CD8-positive, alpha-beta memory T cell (primary cell): ENCODE measurements at regions not wholly inside any gene's neighbourhood (a gene's known extent, or its start where the extent isn't known, plus 50 kb on each side); places are given as distances from the start of the nearest gene placed in this dataset.

ENCODE experiments used
- CTCF ChIA-PET: fragments of 350-600 bp; sonication (Branson Sonifier 250); formaldehyde crosslinking; loops from one replicate; lab custom pipeline; 2021; ENCODE audit warnings: antibody characterized with exemption; lab: Charles Lee
- POLR2A ChIA-PET: fragments of 350-600 bp; sonication (Branson Sonifier 250); formaldehyde crosslinking; loops from one replicate; lab custom pipeline; 2021; ENCODE audit warnings: antibody characterized with exemption; lab: Charles Lee
- DNase-seq, 5 donors: peaks; one replicate each; pipeline versions ENCODE4 v3.0.0 to v3.0.0-alpha.2; 2020 to 2022; ENCODE audit warnings: mixed read lengths in 1 of 5
- H3K27ac ChIP-seq: one replicate; pipeline ENCODE4 v1.7.0; 2013; ENCODE audit warnings: low read depth, mild to moderate bottlenecking, low read length, moderate library complexity
- H3K27me3 ChIP-seq: 2 replicates; pipeline ENCODE4 v1.7.0; 2013; ENCODE audit warnings: low read length, mild to moderate bottlenecking; ENCODE audit not compliant: insufficient read depth, poor library complexity, severe bottlenecking
- H3K36me3 ChIP-seq: 2 replicates; pipeline ENCODE4 v1.7.0; 2013; ENCODE audit warnings: mild to moderate bottlenecking, low read length, moderate library complexity; ENCODE audit not compliant: insufficient read depth
- H3K4me1 ChIP-seq: 2 replicates; pipeline ENCODE4 v1.7.0; 2013; ENCODE audit warnings: mild to moderate bottlenecking, low read length, moderate library complexity; ENCODE audit not compliant: insufficient read depth
- H3K4me3 ChIP-seq: 2 replicates; pipeline ENCODE4 v1.7.0; 2013; ENCODE audit warnings: mild to moderate bottlenecking, low read length
- H3K9me3 ChIP-seq: 2 replicates; pipeline ENCODE4 v1.7.0; 2013; ENCODE audit warnings: mild to moderate bottlenecking, low read length
- H3K27ac Mint-ChIP-seq, 8 donors: one replicate each; pipeline ENCODE4 v1.8.0; 2020 to 2021; ENCODE audit warnings: mixed read lengths in 8 of 8, mild to moderate bottlenecking in 6 of 8, inconsistent platforms in 3 of 8, moderate library complexity in 3 of 8
- H3K27me3 Mint-ChIP-seq, 2 donors: one replicate each; pipeline ENCODE4 v1.8.0; 2020 to 2021; ENCODE audit warnings: mixed read lengths in 2 of 2, mild to moderate bottlenecking in 1 of 2, moderate library complexity in 1 of 2
- H3K36me3 Mint-ChIP-seq, 3 donors: one replicate each; pipeline ENCODE4 v1.8.0; 2020 to 2021; ENCODE audit warnings: mixed read lengths in 3 of 3, inconsistent platforms in 1 of 3, mild to moderate bottlenecking in 1 of 3
- H3K4me1 Mint-ChIP-seq, 3 donors: one replicate each; pipeline ENCODE4 v1.8.0; 2020 to 2021; ENCODE audit warnings: mixed read lengths in 3 of 3, inconsistent platforms in 1 of 3, mild to moderate bottlenecking in 1 of 3
- H3K4me3 Mint-ChIP-seq, 7 donors: one replicate each; pipeline ENCODE4 v1.8.0; 2020 to 2021; ENCODE audit warnings: mixed read lengths in 7 of 7, mild to moderate bottlenecking in 6 of 7, moderate library complexity in 4 of 7, inconsistent platforms in 2 of 7
- H3K9me3 Mint-ChIP-seq, 5 donors: one replicate each; pipeline ENCODE4 v1.8.0; 2020 to 2022; ENCODE audit warnings: mixed read lengths in 5 of 5, mild to moderate bottlenecking in 3 of 5, moderate library complexity in 2 of 5, inconsistent platforms in 1 of 5

- H3K36me3 ChIP-seq = no peaks in the 10 kb centered on the region
- no peaks in the 10 kb centered on the region for H3K4me1 ChIP-seq
- peaks cover 2 to 16% (median 4%) of the 10 kb centered on the region in 5 donors for H3K9me3 Mint-ChIP-seq
- no peaks in the 10 kb centered on the region for H3K36me3 Mint-ChIP-seq
- H3K27me3 Mint-ChIP-seq = peaks cover 3 to 8% of the 10 kb centered on the region in 2 donors
- no peak overlapping the region for H3K27ac ChIP-seq
- no peak overlapping the region for H3K27ac Mint-ChIP-seq
- no peak for DNase-seq
- H3K4me3 ChIP-seq = no peak overlapping the region
- no peaks in the 10 kb centered on the region for H3K4me1 Mint-ChIP-seq
- no peaks in the 10 kb centered on the region for H3K27me3 ChIP-seq
- ChIA-PET CTCF (no interaction called here), POLR2A (no interaction called here)
- no peaks in the 10 kb centered on the region for H3K9me3 ChIP-seq
- H3K4me3 Mint-ChIP-seq = no peak overlapping the region
Observed at GRCh38 chr2:152280780-152281179, 54.2 kb upstream of the FMNL2 start.

DNA sequence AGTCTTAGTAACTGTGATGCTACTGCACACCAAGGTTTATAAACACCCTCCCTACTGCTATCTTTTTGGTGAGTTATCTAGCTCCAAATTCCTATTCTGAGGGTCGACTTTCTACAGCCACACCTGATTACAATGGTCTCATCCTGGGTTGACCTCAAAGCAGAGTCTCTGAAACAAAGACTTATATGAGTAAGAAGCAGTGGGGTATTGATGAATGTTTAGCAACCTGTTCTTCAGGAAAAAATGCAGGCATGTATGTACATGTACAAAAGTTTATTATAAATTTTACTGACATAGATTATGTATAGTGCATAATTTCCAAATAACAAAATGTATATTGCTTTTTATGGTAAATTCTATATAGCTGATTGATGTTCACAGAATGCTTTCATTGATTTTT, 51.6 kb upstream of the FMNL2 start:
- ChIA-PET CTCF (no interaction called here), POLR2A (no interaction called here)
- H3K4me1 Mint-ChIP-seq = no peaks in the 10 kb centered on the region
- H3K4me3 ChIP-seq = no peak overlapping the region
- no peak for DNase-seq
- H3K27ac ChIP-seq = no peak overlapping the region
- H3K36me3 Mint-ChIP-seq = no peaks in the 10 kb centered on the region
- H3K4me3 Mint-ChIP-seq = no peak overlapping the region
- no peaks in the 10 kb centered on the region for H3K36me3 ChIP-seq
- peaks cover under 1 to 8% of the 10 kb centered on the region in 2 donors for H3K27me3 Mint-ChIP-seq
- no peaks in the 10 kb centered on the region for H3K27me3 ChIP-seq
- H3K9me3 Mint-ChIP-seq = peaks cover 0 to 7% (median 2%) of the 10 kb centered on the region in 5 donors
- no peaks in the 10 kb centered on the region for H3K4me1 ChIP-seq
- H3K27ac Mint-ChIP-seq = no peak overlapping the region
- H3K9me3 ChIP-seq = no peaks in the 10 kb centered on the region

GRCh38 chr2:152284398-152284797, 50.6 kb upstream of the FMNL2 start:
- ChIA-PET POLR2A (no interaction called here), CTCF (no interaction called here)
- no peak overlapping the region for H3K27ac ChIP-seq
- DNase-seq = no peak
- H3K27ac Mint-ChIP-seq = no peak overlapping the region
- H3K4me1 ChIP-seq = no peaks in the 10 kb centered on the region
- peaks cover 0 to 1% of the 10 kb centered on the region in 2 donors for H3K27me3 Mint-ChIP-seq
- no peak overlapping the region for H3K4me3 ChIP-seq
- no peaks in the 10 kb centered on the region for H3K4me1 Mint-ChIP-seq
- H3K4me3 Mint-ChIP-seq = no peak overlapping the region
- no peaks in the 10 kb centered on the region for H3K36me3 ChIP-seq
- H3K9me3 ChIP-seq = no peaks in the 10 kb centered on the region
- H3K27me3 ChIP-seq = no peaks in the 10 kb centered on the region
- H3K36me3 Mint-ChIP-seq = no peaks in the 10 kb centered on the region
- peaks cover 0 to 2% (median 0%) of the 10 kb centered on the region in 5 donors for H3K9me3 Mint-ChIP-seq
